GM21737 (cell line): ENCODE measurements at regions not wholly inside any gene's neighbourhood (a gene's known extent, or its start where the extent isn't known, plus 50 kb on each side); places are given as distances from the start of the nearest gene placed in this dataset.

Experiments used
- ATAC-seq: cut with Tn5 transposase; IDR thresholded peaks from one replicate; pipeline ENCODE4 v1.9.1; 2021; ENCODE audit warnings: mild to moderate bottlenecking, moderate library complexity; ENCODE audit not compliant: unreplicated experiment

GRCh38 chr4:164461901-164462300, 292.0 kb upstream of the SMIM31 start:
- ATAC-seq = no peak

- ATAC-seq = no peak
These were observed 291.5 kb upstream of the SMIM31 start for GRCh38 chr4:164462471-164462870.

DNA sequence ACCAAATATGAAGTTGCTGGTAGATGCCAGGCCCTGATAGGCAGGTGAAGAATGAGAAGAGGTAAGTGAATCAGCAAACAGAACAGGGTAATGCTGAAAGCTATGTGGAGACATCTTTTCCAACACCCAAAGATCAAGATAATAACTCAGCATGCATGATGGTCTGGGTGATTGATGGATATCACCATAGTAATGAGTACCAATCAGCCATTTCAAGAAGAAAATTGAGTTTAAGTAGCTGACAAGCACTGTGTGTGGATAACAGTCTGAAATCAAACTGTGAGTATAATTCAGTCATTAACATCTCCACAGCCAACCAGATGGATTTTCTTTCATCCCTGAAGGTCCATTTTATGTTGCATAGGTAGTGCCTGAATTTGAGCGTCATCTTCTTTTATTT, 289.6 kb upstream of the SMIM31 start:
- no peak for ATAC-seq

GRCh38 chr4:164467493-164467892, 286.4 kb upstream of the SMIM31 start:
- ATAC-seq = no peak

- ATAC-seq = no peak
These were observed 272.4 kb upstream of the SMIM31 start for GRCh38 chr4:164481306-164482091.

DNA sequence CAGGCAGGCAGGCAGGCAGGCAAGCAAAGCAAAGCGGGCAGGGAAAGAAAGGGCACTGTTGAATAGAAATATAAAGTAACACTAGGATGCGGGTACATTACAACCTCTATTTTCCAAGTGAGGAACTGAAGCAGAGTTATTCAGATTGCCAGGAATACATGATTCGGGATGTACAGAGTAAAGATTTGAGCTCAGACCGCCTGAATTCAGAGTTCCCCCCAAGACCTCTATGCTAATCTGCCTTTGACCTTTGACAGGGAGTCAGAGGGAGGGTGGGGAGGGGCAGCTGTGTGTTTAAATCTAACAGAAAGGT, 271.9 kb upstream of the SMIM31 start:
- ATAC-seq = no peak

GRCh38 chr4:164482758-164483157, 271.2 kb upstream of the SMIM31 start:
- ATAC-seq = no peak

GRCh38 chr4:164483711-164484110, 270.2 kb upstream of the SMIM31 start:
- no peak for ATAC-seq

- no peak for ATAC-seq
These were observed 269.4 kb upstream of the SMIM31 start for GRCh38 chr4:164484551-164484950.

- no peak for ATAC-seq
These were observed 268.8 kb upstream of the SMIM31 start for GRCh38 chr4:164485136-164485535.

- no peak for ATAC-seq
These were observed 265.8 kb upstream of the SMIM31 start for GRCh38 chr4:164488114-164488513.

GRCh38 chr4:164501074-164501473, 252.9 kb upstream of the SMIM31 start:
- ATAC-seq = no peak

DNA sequence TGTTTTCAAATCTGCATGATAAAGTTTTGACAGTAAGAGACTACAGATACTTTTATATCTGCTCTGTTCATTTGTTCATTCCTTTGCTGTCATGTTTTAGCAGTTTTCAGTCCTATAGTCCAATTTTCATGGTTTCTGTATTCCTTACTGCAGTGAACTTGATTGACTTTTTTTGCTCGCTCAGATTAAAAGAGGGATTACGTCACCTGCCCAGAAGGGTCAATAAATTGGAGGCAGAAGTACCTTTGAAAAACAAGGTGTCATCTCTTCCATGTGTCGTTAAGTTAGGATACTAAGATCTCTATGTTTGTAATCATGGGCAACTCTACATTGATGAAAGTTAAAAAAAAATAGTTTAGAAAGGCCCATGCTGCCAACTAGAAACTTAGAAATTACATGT, 250.1 kb upstream of the SMIM31 start:
- no peak for ATAC-seq

DNA sequence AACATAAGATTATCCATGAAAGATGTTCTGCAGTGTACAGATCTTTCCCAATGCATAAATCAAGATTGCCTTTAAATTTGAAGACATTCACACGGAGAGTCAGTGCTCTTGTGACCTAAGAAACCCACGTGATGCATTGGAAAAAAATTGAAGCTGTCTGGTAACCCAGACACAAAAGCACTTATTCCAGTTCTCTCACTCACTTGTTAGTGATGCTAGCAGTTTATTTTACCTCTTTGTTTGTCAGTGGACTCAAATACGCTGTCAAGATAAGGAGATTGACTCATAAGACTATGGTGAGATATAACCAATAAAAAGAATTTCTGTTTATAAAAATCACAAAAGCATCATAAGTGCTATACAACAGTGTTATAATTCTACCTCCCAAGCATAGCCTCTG, 245.8 kb upstream of the SMIM31 start:
- no peak for ATAC-seq

DNA sequence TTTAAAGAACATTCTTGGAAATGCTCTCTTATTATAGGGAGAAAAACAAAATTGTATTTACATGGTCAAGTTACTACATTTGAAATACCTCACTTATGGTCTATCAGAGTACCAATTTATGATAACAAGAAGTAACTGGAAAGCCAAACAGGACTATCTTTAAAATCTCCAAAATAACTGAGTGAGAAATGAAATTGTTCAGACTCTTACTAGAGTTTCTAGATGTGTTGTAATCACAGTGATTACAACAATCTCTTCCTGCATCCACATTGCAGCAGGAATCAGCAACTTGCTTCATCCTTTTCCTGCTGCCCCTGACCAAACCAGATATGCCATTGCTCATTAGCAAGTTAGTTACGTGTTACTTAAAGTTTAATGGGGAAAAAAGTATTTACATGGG, 245.2 kb upstream of the SMIM31 start:
- ATAC-seq = no peak

GRCh38 chr4:164509951-164510350, 244.0 kb upstream of the SMIM31 start:
- ATAC-seq = no peak

GRCh38 chr4:164512124-164512523, 241.8 kb upstream of the SMIM31 start:
- ATAC-seq = no peak

- ATAC-seq = no peak
These were observed 239.2 kb upstream of the SMIM31 start for GRCh38 chr4:164514765-164515164.

DNA sequence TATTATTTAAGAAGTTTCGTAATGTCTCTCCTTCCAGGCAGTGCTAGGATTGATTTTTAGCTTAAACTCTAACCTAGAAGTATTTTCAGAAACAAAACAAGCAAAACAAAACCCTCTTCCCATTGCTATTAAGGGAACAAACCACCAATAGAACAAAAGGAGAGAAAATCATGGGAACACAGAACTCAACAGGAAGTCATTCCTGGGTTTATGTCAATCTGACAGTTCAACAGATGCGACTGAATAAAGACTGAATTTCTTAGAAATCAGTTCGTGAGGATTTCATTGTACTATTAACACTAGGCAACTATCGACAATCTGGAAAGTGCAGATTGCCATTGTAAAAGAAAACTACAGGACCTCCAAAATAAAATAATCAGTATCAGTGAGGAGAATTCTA, 229.1 kb upstream of the SMIM31 start:
- ATAC-seq = no peak

- no peak for ATAC-seq
These were observed 226.9 kb upstream of the SMIM31 start for GRCh38 chr4:164526933-164527583.

DNA sequence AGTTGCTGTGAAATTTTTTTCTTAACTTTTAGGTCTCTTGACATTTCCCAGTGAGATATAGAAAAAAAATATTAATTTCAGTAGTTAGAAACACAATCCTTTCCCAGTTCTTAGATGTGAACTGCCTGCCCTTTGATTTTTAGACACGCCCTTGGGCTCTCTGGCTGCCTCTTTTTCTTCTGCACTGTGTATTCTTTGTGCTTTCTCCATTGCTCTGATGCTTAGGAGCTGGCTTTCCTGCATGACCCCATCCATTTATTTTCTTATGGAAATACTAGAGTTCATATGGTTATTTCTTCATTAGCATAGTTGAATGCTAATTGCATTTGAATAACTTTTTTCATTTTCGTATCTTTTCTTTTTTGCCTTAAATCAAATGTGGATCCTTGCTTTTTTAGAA, 224.9 kb upstream of the SMIM31 start:
- no peak for ATAC-seq

GRCh38 chr4:164529486-164529885, 224.4 kb upstream of the SMIM31 start:
- ATAC-seq = no peak

DNA sequence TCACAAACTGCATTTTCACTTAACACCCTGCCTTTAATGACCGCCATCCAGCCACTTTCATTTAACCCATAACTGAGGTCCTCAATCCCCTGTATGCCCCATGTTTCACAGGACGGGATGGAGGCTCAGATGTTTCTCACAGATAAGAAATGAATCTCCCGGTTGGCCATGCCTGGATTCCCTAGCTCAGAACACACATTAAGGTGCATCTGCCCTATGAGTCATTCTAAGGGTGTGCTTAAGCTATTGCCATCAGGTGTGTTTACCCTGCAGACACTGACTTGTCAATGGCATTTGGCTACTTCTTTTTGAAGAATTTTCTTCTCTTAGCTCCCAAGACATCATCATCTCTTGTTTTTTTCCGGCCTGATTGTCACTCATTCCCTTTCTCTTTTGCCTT, 222.6 kb upstream of the SMIM31 start:
- no peak for ATAC-seq
